ENCODE measurements at regions not wholly inside any gene's neighbourhood (a gene's known extent, or its start where the extent isn't known, plus 50 kb on each side); places are given as distances from the start of the nearest gene placed in this dataset.
A peak's percentile ranks its signal among the peaks of the same experiment; 100 is the strongest.

DNA sequence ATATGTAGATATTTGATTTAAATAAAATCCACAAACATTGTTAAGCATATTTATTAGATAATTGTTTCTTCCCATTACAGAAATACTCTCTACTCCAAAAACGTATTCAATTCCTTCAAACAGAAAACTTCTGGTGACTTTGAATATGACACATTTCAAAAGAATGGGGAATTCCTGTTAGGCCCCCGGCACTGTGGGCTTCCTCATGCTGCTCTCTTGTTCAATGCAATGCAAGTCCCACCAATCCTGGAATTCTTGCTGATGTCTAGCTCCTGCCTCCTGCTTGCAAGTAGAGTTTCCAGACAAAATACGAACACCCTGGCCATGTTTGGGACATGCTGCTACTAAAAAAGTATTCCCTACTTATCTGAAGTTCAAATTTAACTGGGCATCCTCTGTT is 544.1 kb downstream of the QKI start:
- intact Hi-C loops (cut with DNase I), result loop anchor here (5.0 to 10.0 kb wide), 3 partner anchors 374 to 1516 kb away; no protein-coding TSS in a partner anchor
- DNase-seq, result no peak

GRCh38 chr6:163956571-163957407 is 542.3 kb downstream of the QKI start:
- peak in 9 of 10 donors; percentile 45 to 95 (median 76) for DNase-seq
- intact Hi-C loops (cut with DNase I), result loop anchor here (2.0 to 10.0 kb wide), 4 partner anchors 372 to 1514 kb away; no protein-coding TSS in a partner anchor

- intact Hi-C loops (cut with DNase I), result loop anchor here (2.0 to 10.0 kb wide), 4 partner anchors 371 to 1513 kb away; no protein-coding TSS in a partner anchor
- DNase-seq, result no peak
These were observed 541.2 kb downstream of the QKI start for GRCh38 chr6:163955756-163956155.

GRCh38 chr6:163955096-163955495 is 540.6 kb downstream of the QKI start:
- intact Hi-C loops (cut with DNase I), result loop anchor here (5.0 to 10.0 kb wide), 3 partner anchors 370 to 1513 kb away; no protein-coding TSS in a partner anchor
- no peak for DNase-seq

DNA sequence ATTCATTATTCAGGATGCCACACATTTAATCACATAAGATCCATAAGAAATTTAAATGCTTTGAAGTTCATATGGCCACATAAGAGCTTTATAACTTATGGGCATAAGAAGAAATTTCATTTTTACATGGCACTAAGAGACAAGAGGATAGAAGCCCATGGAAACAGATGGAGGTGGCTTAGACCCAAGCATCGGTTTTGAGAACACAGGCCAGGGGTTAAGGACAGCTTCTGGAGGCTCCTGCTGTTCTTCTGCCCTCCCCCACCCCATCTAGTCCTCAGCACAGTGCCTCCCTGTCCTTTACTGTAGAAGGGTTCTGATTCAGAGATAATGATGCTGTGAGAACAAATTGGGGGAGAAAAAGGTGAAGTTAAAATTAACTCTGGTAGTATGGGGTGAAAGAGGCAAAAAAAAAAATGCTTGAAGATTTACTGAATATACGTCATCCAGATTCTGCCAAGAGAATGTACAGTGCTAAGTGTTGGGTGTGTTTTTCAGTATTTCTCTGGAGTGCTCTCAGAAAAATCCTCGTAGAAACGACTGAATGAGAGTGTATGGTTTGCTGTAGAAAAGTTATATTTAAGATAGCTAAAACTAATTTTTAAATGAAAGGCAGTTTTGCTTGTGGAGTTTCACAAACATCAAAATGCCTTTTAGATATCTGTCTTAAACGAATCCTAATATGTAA is 539.7 kb downstream of the QKI start:
- intact Hi-C loops (cut with DNase I), result loop anchor here (10.0 kb wide), 2 partner anchors 369 to 1099 kb away; no protein-coding TSS in a partner anchor
- no peak for DNase-seq

- DNase-seq, result no peak
- intact Hi-C loops (cut with DNase I), result loop anchor here (10.0 kb wide), 2 partner anchors 367 to 1097 kb away; no protein-coding TSS in a partner anchor
These were observed 537.5 kb downstream of the QKI start for GRCh38 chr6:163952005-163952404.

DNA sequence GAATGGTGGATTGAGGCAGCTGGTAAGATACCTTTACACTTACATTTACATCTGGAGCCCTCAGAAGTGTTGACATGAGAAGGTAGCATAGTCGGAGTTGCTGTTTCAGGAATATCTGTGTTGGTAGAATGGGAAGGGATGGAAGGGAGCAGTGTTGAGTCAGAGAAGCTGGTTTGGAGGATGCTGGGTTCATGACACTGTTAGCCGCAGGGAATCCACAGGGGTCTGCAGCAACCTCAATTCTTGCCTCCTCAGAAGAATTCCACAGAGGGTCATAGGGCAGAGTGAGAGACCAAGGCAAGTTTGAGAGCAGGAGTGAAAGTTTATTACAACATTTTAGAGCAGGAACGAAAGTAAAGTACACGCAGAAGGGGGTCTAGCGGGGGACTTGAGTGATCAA is 536.8 kb downstream of the QKI start:
- intact Hi-C loops (cut with DNase I), result loop anchor here (10.0 kb wide), 2 partner anchors 367 to 1097 kb away; no protein-coding TSS in a partner anchor
- no peak for DNase-seq

DNA sequence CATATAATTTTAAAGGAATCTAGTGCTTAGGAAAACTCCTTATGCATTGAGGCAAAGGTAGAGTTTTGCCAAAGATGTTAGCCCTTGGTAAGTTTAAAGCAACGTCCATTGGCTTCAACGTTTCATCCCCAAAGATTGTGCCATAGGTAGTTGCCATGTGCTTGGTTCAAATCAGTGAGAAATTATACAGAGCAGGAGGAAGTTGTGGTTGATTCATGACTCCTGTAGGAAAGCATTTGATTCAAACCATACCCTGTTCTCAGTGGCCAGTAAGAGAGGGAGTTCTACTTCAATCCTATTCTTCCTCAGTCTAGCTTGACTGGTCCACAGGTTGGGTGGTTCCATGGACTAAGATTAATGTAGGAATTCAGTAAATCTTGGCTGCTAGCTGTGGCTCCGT is 535.6 kb downstream of the QKI start:
- intact Hi-C loops (cut with DNase I), result loop anchor here (10.0 kb wide), 2 partner anchors 365 to 1095 kb away; no protein-coding TSS in a partner anchor
- DNase-seq, result no peak

GRCh38 chr6:163949431-163949830 is 534.9 kb downstream of the QKI start:
- DNase-seq, result no peak
- intact Hi-C loops (cut with DNase I), result no loop called here

DNA sequence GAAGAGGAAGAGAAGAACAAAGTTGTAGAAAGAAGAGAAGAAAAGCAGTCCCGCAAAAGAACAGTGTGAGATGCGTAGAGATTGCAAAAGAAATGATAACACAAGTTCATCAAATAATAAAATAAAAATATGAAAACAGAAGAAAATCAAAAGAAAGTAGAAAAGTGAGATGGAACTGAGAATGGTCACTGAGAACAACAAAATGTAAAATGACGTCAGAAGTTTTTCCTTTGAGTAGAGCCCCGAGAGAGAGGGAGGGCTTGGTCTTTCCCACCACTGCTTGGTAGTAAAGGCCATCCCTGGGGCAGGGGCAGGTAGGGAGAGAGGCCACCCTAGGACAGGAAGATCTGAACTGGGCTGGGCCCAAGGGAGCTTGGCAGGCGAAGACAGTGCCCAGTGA is 533.7 kb downstream of the QKI start:
- no peak for DNase-seq
- intact Hi-C loops (cut with DNase I), result no loop called here

GRCh38 chr6:163947276-163947675 is 532.8 kb downstream of the QKI start:
- DNase-seq, result no peak
- intact Hi-C loops (cut with DNase I), result no loop called here

DNA sequence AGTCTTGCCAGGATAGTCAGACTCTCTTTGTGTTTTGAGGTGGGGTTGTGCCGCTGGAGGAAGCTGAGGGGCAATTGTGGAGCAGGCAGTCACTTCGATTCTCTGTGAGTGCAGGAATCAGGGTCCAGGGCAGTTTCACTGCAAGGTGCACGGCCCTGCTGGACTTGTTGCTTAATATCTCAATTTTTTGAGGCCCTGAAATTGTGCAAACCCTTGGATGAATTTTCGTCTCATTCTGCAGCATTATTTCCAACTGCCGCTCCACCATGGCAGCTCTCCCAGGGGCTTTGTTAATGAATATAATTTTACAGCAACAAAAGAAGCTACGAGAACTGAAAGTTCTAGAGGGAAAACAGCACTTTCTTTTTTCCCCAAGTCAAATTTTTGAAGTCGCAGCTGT is 531.9 kb downstream of the QKI start:
- intact Hi-C loops (cut with DNase I), result no loop called here
- DNase-seq, result no peak

DNA sequence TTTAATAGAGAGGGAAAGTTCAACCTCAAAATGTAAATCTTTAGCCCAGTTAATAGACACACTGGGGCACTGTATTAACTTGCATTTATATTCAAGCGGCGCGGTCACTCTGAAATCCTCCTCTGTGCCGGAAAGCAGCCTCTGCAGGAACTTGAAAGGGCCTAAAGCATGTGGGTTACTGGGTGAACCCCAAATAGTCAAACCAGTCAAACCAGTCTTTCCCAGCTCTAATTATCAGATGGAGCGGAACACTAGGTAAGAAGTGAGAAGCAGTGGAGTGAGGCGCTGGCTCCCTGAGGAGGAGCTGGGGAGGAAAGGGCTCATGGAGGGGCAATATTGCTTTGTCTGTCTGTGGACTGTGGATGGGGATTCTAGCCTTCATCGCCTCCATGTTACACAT is 531.3 kb downstream of the QKI start:
- intact Hi-C loops (cut with DNase I), result no loop called here
- no peak for DNase-seq

GRCh38 chr6:163944897-163945296 is 530.4 kb downstream of the QKI start:
- peak in 1 of 10 donors; percentile 37 for DNase-seq
- intact Hi-C loops (cut with DNase I), result loop anchor here (5.0 kb wide), 1 partner anchor 518 kb away; no protein-coding TSS in a partner anchor

DNA sequence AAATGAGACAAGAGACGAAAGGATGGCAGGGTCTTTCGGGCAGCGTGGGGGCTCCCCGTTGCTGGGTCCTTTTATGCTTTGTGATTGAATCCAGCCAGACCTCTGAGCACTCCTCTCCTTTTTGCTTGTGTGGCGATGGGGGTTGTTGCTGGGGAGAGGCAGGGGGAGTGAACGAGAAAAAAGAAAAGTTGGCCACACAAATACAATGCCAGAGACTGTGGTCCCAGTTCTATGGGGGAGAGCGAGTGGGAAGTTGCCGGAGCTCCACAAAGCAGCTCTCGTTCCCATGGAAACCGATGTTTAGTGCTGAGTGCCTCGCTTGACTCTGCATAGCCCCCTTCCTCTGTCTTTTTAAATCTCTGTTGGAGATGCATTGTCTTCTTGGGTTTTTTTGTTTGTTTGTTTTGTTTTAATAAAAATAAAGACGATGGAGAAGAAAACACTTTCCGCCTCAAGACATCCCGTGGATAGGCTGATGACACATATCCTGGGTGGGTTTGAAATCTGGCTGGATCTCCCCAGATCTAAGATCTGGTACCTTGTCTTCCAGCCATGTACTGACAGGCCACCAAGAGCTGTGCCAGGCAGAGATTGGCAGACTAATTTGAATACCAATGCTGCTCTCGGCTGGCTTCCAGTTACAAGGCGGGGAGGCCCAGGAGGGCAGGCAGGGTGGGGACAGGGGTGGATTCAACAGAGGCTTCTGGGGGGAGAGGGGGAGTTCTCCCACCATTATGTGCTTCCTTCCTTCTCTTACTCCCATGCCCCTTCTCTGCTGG is 529.3 kb downstream of the QKI start:
- peak; percentile 57 to 94 (median 70) for DNase-seq

GRCh38 chr6:163942790-163943189 is 528.3 kb downstream of the QKI start:
- no peak for DNase-seq
- intact Hi-C loops (cut with DNase I), result loop anchor here (5.0 kb wide), 1 partner anchor 515 kb away; no protein-coding TSS in a partner anchor

More for the DNA sequence above, 529.3 kb downstream of the QKI start:
- intact Hi-C loops (cut with DNase I), result loop anchor here (5.0 kb wide), 1 partner anchor 516 kb away; no protein-coding TSS in a partner anchor

- intact Hi-C loops (cut with DNase I), result loop anchor here (5.0 kb wide), 1 partner anchor 514 kb away; no protein-coding TSS in a partner anchor
- no peak for DNase-seq
These were observed 527.1 kb downstream of the QKI start for GRCh38 chr6:163941624-163941976.

DNA sequence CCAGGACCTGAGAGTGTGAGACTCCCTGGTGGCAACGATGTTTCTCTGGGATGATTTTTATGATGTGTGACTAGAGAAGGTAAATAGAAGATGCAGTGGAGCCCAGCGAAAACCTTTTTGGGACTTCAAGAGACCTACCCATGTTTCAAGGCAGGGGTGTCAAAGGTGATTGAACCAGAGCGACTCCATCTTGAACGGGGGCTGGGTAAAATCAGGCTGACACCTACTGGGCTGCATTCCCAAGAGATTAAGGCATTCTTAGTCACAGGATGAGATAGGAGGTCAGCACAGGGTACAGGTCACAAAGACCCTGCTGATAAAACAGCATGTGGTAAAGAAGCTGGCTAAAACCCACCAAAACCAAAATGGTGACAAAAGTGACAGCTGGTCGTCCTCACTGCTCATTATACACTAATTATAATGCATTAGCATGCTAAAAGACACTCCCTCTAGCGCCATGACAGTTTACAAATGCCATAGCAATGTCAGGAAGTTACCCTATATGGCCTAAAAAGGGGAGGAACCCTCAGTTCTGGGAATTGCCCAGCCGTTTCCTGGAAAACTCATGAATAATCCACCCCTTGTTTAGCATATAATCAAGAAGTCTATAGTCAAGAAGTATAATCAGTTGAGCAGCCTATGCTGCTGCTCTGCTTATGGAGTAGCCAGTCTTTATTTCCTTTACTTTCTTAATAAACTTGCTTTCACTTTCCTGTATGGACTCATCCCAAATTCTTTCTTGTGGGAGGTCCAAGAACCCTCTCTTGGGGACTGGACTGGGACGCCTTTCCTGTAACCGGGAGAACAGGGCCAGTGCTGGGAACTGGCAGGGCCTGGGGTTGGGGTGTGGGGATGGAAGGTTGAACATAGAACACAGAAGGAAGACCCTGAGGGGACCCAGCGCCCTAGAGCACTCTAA is 526.4 kb downstream of the QKI start:
- intact Hi-C loops (cut with DNase I), result loop anchor here (5.0 kb wide), 1 partner anchor 514 kb away; no protein-coding TSS in a partner anchor
- peak in 2 of 10 donors; percentile 36 to 86 for DNase-seq

GRCh38 chr6:163937071-163937470 is 522.6 kb downstream of the QKI start:
- no peak for DNase-seq
- intact Hi-C loops (cut with DNase I), result no loop called here

Data from posterior cingulate gyrus (tissue), 11 donors.